Medulla oblongata (tissue), 1 donor: ENCODE measurements at regions not wholly inside any gene's neighbourhood (a gene's known extent, or its start where the extent isn't known, plus 50 kb on each side); places are given as distances from the start of the nearest gene placed in this dataset.
"Not testable (repeated sequence)": the region's sequence is repeated elsewhere in the genome, so short reads cannot be mapped to it uniquely, and the experiment has no call there.

Experiments
- DNase-seq: peaks from one replicate; pipeline ENCODE4 v3.0.0-alpha.2; 2015; ENCODE audit errors: extremely low spot score

GRCh38 chr6:170062209-170062914, 228.5 kb downstream of the DLL1 start:
- no peak for DNase-seq

GRCh38 chr6:170058878-170059485, 231.9 kb downstream of the DLL1 start:
- DNase-seq: no peak

DNA sequence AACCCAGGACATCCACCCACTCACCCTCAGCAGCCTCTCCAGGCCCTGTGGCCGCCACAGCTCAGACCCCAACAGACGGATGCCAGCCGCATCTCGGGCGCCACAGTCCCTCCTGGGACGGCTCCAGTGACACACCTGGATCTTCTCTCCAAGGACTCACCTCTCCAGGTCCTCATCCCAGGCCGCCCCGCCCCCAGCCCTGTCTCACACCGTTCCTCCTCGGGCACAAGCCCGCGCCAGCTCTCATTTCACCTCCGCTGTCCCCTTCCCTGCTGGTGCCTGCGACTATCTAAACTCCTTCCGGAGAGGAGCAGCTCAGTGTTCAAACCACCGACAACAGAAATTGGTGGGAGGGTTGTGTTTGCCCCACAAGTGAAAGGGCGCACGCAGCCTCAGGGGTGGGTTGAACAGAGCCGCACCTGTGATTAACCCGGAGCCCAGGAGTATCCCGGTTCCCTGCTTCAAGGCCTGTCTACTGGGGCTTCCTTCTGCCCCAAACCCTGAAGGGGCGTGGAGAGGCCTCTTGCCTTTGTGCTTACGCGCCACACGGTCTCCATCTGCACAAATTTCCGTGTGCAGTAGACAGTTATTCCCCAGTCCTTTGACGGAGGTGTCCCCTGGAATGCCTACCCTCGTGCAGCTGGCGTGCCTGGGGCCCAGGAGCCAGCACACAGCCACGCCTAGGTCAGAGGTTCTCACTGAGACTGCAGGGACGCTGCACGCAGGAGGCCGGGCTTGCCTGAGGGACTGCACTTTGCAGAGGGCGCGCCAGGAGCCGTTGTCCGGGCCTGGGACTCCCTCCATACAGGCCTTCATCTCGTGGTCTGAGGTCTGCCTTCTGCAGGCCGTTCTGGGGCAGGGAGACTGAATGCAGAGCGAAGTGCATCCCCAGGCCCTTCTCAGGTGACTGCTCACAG, 232.7 kb downstream of the DLL1 start:
- no peak for DNase-seq

DNA sequence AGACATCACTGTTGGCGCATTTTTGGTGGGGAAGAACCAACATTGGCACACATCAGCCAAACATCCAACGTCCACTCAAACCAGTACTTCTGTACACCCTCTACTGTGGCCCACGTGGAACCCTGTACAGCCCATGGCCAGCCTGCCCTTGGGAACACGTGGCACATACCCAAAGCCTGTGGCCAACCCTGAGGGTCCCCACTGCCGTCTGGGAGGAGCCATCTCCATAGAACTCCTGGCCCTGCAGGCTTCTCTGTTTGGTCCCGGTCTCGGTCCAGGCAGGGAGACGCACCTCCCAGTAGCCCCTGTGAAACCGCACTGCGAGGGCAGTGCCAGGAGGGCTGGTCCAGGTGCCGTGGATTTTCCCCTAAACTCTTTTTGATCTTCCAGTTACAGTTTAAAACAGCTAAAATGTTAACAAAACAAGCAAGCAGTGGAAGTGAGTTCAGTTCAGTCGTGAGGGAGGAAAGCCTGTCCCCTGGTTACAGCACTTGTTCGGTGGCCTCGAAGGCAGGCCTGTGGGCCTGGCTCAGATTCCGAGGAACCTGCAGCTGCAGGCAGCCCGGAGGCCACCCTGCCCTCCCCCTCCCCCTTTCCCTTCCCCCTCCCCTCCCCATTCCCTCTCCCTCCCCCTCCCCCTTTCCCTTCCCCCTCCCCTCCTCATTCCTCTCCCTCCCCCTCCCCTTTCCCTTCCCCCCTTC, 233.7 kb downstream of the DLL1 start:
- DNase-seq: no peak

DNA sequence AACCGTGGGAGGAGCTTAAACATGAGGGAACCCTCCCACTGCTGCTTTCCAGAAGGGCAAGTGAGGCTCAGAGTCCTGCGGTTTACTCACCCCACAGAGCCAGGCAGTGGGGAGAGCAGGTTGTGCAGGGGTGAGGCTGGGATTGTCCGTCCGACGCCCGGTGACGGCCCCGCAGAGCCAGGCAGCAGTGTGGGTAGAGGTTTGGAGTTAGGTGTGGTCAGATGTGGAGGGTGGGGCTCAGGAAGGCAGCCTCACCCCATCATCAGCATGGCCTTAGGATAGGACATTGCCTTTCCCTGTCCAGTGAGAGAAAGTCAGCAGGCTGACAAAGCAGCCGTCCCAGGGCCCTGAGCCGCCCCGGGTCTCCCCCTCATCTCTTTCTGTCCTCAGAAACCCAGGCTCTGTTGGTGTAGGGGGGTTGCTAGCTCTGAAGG, 234.6 kb downstream of the DLL1 start:
- no peak for DNase-seq

DNA sequence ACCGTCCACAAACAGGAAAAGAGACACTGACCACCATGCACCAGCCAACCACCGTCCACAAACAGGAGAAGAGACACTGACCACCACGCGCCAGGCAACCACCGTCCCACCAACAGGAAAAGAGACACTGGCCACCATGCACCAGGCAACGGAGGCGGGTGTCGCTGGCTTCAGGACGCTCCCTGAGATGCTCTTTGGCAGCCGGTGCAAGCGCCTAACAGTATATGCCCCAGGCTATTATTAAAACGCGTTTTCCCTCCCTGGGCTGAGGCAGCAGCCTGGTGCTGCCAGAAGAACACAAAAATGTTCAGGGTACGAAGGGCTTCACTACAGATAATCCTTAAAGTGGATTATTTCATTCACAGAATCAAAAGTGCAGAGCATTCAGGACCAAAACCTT, 235.1 kb downstream of the DLL1 start:
- DNase-seq: not testable (repeated sequence)

- DNase-seq: no peak
Measured at GRCh38 chr6:170053966-170054661, 236.8 kb downstream of the DLL1 start.

GRCh38 chr6:170052991-170053821, 237.7 kb downstream of the DLL1 start:
- no peak for DNase-seq

DNA sequence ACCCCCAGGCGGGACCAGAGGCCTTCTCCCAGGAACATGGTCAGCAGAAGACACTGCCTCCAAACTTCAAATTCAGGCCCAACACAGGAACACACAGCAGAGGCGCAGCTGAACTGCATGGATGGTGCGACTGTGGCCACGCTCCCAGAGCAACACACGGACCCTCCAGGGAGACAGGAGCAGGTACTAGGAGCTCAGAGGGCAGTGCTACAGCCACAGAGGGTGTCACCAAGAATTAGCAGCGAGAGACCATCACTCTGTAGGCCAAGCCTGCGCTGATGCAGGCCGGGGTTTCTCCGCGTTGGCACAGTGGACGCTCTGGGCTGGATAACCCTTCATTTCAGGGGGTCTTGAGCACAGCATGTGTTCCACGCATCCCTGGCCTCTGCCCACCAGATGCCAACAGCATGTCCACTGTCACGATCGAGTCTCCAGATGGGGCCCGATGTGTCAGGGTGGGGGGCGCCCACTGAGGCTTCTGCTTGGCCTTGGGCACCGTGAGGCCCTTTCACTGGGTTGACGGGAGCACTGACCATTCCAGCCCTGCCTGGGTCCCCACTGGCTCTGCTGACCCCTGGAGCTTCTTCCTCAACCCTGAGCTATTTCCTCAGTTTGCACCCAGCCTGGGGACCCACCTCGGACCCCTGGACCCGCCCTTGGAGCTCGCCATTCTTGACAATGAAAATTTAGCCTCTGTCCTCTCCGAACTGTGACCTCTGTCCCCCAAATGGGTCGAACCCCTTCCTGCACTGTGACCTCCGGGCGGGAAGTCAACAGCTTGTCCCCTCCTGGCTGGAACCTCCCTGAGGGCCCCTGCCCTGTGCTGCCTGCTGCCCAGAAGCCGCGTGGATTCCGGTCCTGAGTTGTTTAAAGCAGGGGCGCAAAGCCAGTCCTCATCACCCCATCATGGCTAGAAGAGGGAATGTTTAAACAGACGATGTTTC, 239.4 kb downstream of the DLL1 start:
- DNase-seq: no peak

DNA sequence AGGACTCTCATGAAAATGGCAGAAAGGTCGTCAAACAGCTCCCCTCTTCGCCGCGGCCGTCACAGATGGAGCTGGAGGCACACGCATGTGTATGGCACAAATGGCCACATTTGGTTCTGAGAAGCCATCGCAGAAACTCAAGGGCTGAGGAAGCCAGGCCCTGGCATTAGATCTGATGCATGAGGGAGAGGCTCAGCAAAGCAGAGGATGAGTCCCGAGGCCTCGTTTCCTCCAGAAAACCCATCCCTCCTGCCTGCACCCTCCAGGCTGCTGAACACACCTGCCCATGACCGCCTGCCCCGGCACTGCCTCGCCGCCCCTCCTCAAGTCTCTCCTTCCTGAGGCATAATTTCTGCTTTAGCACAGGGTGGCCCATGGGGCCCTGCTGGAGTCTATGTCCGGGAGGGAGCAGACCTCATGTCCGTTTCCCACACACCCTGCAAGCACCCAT, 240.3 kb downstream of the DLL1 start:
- DNase-seq: no peak

GRCh38 chr6:170049641-170050561, 241.0 kb downstream of the DLL1 start:
- no peak for DNase-seq

DNA sequence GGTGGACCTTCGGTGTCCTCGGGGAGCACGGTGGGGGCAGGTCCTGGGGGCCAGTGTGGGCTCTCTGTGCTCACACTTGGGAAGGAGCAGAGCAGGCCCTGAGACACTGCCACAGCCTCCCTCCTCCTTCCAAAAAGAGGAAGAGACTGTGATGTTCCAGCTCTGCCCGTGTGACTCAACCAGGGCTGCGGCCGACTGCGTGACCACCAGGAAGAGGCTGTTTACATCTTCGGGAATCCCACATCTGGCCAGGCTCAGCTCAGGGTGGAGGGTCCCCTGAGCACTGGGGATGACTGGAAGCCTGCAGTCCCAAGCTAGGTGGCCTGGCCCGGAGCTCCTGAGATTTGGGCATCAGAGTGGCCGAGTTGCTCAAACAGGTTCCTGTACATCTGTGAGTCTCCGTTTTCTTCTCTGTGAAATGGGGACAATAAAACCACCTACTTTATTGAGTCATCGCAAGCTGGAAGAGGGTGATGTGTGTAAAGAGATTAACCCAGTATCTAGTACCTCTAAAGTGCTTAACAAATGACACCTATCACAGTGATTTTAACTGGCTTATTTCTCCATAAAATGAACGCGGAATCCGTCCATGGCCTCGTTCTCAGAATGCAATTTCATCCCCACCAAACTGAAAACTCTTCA, 242.1 kb downstream of the DLL1 start:
- peak; percentile 57 for DNase-seq

DNA sequence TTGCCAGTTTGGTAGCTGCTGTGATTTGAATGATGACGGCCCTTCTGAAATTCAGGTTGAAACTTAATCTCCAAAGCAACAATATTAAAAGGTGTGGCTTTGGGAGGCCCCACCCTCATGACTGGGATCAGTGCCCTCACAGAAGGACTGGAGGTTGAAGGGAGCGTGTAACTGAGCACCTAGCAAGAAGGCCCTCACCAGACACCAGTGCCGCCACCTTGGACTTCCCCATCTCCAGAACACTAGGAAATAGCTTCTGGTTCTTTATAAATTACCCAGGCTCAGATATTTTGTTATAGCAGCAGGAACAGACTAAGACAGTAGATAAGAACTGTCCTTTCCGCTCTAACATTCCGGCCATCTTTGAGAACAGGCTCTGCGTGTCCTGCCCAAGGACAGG, 243.1 kb downstream of the DLL1 start:
- no peak for DNase-seq

- no peak for DNase-seq
Measured at GRCh38 chr6:170046791-170047626, 243.9 kb downstream of the DLL1 start.

- no peak for DNase-seq
Measured at GRCh38 chr6:170045981-170046667, 244.8 kb downstream of the DLL1 start.

GRCh38 chr6:170045563-170045960, 245.3 kb downstream of the DLL1 start:
- DNase-seq: no peak
